K562 (cell line): ENCODE measurements at regions not wholly inside any gene's neighbourhood (a gene's known extent, or its start where the extent isn't known, plus 50 kb on each side); places are given as distances from the start of the nearest gene placed in this dataset.

Experiments used
- ATAC-seq: fragments of 200-7000 bp; cut with Tn5 transposase; 3 replicates; pipeline ENCODE4 v1.9.1; 2020; ENCODE audit warnings: moderate library complexity
- BruUV-seq: library from RNA; stranded (reverse); fragments of 400-500 nt; replicated peaks from 2 replicates; lab custom pipeline; 2021; lab: Mats Ljungman, UMichigan
- CTCF ChIA-PET: fragments of 300-600 bp; formaldehyde crosslinking; extraction: SDS; loops from one replicate; lab custom pipeline; 2021; ENCODE audit warnings: low intra/inter-chr PET ratio; lab: Yijun Ruan, JAX
- POLR2A ChIA-PET: fragments of 300-600, 350-650 bp; sonication (Branson Sonifier 250); formaldehyde crosslinking; extraction: SDS; loops from one replicate; lab custom pipeline; 2021; ENCODE audit warnings: antibody characterized with exemption, inconsistent platforms; lab: Yijun Ruan, JAX
- DNase-seq, 4 experiments: peaks; one replicate each; pipeline versions ENCODE4 v3.0.0 to v3.0.0-alpha.2; 2011 to 2018; ENCODE audit warnings: low spot score in 3 of 4, mixed read lengths in 3 of 4; ENCODE audit errors: extremely low read depth in 1 of 4
- FAIRE-seq: peaks from 2 replicates; lab custom pipeline; 2011; peaks lifted over from hg19 to GRCh38; lab: Jason Lieb, UNC
- H2AFZ ChIP-seq: 2 replicates; pipeline ENCODE4 v1.6.0; 2011; ENCODE audit warnings: low read depth, low read length, control low read depth, inconsistent platforms
- H3K27ac ChIP-seq: fragments of 200-600 bp; 3 replicates; pipeline ENCODE4 v1.8.0; 2011; ENCODE audit warnings: low read depth, mild to moderate bottlenecking, control low read depth, inconsistent platforms, low read length, moderate library complexity, mixed read lengths; ENCODE audit errors: extremely low read depth
- H3K27me3 ChIP-seq, 2 experiments: fragments of 300-600 bp in 1 of 2; 2 replicates in 1 of 2; 3 replicates in 1 of 2; pipeline versions ENCODE4 v1.6.0 to v1.8.0; 2011; ENCODE audit warnings: inconsistent platforms in 2 of 2, low read length in 2 of 2, mild to moderate bottlenecking in 1 of 2, mixed read lengths in 1 of 2, moderate library complexity in 1 of 2; ENCODE audit not compliant: control insufficient read depth in 2 of 2, insufficient read depth in 2 of 2
- H3K36me3 ChIP-seq: fragments of 300-600 bp; 3 replicates; pipeline ENCODE4 v1.8.0; 2011; ENCODE audit warnings: mild to moderate bottlenecking, low read length, inconsistent platforms; ENCODE audit not compliant: control insufficient read depth, insufficient read depth
- H3K4me1 ChIP-seq, 2 experiments: fragments of 200-600 bp in 1 of 2; replicated peaks in 1 of 2; 2 replicates in 1 of 2; 3 replicates in 1 of 2; pipeline versions ENCODE4 v1.5.1 to v1.8.0; 2011; ENCODE audit warnings: inconsistent platforms in 2 of 2, low read length in 2 of 2, mild to moderate bottlenecking in 1 of 2, mixed read lengths in 1 of 2, moderate library complexity in 1 of 2; ENCODE audit not compliant: control insufficient read depth in 2 of 2, insufficient read depth in 2 of 2
- H3K4me2 ChIP-seq: 2 replicates; pipeline ENCODE4 v1.6.1; 2011; ENCODE audit warnings: low read length, control low read depth, inconsistent platforms, mixed read lengths; ENCODE audit not compliant: insufficient read depth
- H3K4me3 ChIP-seq: fragments of 200-600 bp; sonication (generic), shearing (Covaris generic); 2 replicates; pipeline ENCODE4 v1.5.1; 2016; ENCODE audit warnings: control low read depth, inconsistent platforms
- H3K79me2 ChIP-seq: fragments of 200-600 bp; 3 replicates; pipeline ENCODE4 v1.8.0; 2011; ENCODE audit warnings: low read length, inconsistent platforms; ENCODE audit not compliant: control insufficient read depth, insufficient read depth
- H3K9ac ChIP-seq, 2 experiments: 2 replicates each; pipeline versions ENCODE4 v1.6.0 to v1.6.1; 2011; ENCODE audit warnings: low read depth in 2 of 2, low read length in 2 of 2, control low read depth in 1 of 2, inconsistent platforms in 1 of 2, mild to moderate bottlenecking in 1 of 2, mixed read lengths in 1 of 2; ENCODE audit not compliant: insufficient read depth in 1 of 2
- H3K9me1 ChIP-seq: one replicate; pipeline ENCODE4 v1.6.0; 2011; ENCODE audit warnings: inconsistent platforms, mild to moderate bottlenecking, low read length, moderate library complexity; ENCODE audit not compliant: control insufficient read depth, insufficient read depth
- H3K9me3 ChIP-seq: replicated peaks from 2 replicates; pipeline ENCODE4 v1.5.1; 2011; ENCODE audit warnings: low read depth, low read length, inconsistent platforms; ENCODE audit not compliant: control insufficient read depth, insufficient read depth
- H4K20me1 ChIP-seq: replicated peaks from 2 replicates; pipeline ENCODE4 v1.6.1; 2011; ENCODE audit warnings: low read length, inconsistent platforms, mixed read lengths; ENCODE audit not compliant: control insufficient read depth, insufficient read depth
- BRCA1 ChIP-seq, 2 experiments: fragments of 450-650 bp in 1 of 2; sonication (generic) in 1 of 2; formaldehyde crosslinking in 1 of 2; IDR thresholded peaks; 2 replicates each; pipeline versions ENCODE4 v1.5.0 to v1.6.1; 2017 to 2020; ENCODE audit warnings: mild to moderate bottlenecking in 1 of 2, missing genetic modification reagents in 1 of 2
- PREB ChIP-seq: sonication (generic); formaldehyde crosslinking; IDR thresholded peaks from 2 replicates; pipeline ENCODE4 v1.8.1; 2023; ENCODE audit warnings: mild to moderate bottlenecking, missing genetic modification reagents
- SPI1 ChIP-seq: IDR thresholded peaks from 2 replicates; pipeline ENCODE4 v1.6.1; 2011; ENCODE audit warnings: low read depth, low read length, control low read depth, borderline replicate concordance
- SRSF3 ChIP-seq: fragments of 200-400 bp; formaldehyde crosslinking; IDR thresholded peaks from 2 replicates; pipeline ENCODE4 v1.6.1; 2016; ENCODE audit warnings: mild to moderate bottlenecking, low read length, moderate library complexity; ENCODE audit not compliant: insufficient read depth
- THAP12 ChIP-seq: fragments of 250-450 bp; sonication (Bioruptor Pico); IDR thresholded peaks from 2 replicates; pipeline ENCODE4 v1.9.0; 2021; ENCODE audit warnings: mild to moderate bottlenecking, inconsistent platforms
- ZNF655 ChIP-seq: fragments of 250-450 bp; sonication (Bioruptor Pico); IDR thresholded peaks from 2 replicates; pipeline ENCODE4 v1.5.0; 2021
- WGBS: fragments of 100-300 bp; shearing (Covaris generic); methylation state at CpG from one replicate; pipeline ENCODE4 v1.1.6; 2016; ENCODE audit warnings: low coverage, mixed read lengths; ENCODE audit not compliant: insufficient coverage; ENCODE audit errors: missing lambda C conversion rate; 5-methylcytosine and 5-hydroxymethylcytosine counted together
- in situ Hi-C: fragments of 300-500 bp; cut with MboI; formaldehyde crosslinking; loops from 4 replicates; pipeline ENCODE4 v1.15.0; 2018; ENCODE audit warnings: inconsistent platforms, mixed read lengths
- intact Hi-C: fragments of 100-400 bp; cut with micrococcal nuclease; formaldehyde crosslinking; loops from 2 replicates; pipeline ENCODE4 v1.14.2; 2022

GRCh38 chr10:90588222-90588621, 269.6 kb downstream of the HTR7 start (continued):
- TF ChIP-seq THAP12 (CRISPR knock-in tag) (no peak), PREB (CRISPR knock-in tag) (no peak), BRCA1 (IDR thresholded peaks at IDR 0.05) (no peak), BRCA1 (CRISPR knock-in tag; IDR thresholded peaks at IDR 0.05) (no peak)

GRCh38 chr10:90589825-90590224, 268.0 kb downstream of the HTR7 start:
- in situ Hi-C loops: no loop called here
- H3K79me2 ChIP-seq: no peaks in the 10 kb centered on the region
- H2AFZ ChIP-seq: no peak overlapping the region
- H3K9me3 ChIP-seq: no peaks in the 10 kb centered on the region
- H3K27ac ChIP-seq: no peak overlapping the region
- WGBS: 6% methylated on average over 3 of the region's 3 CpGs
- H3K4me2 ChIP-seq: no peak overlapping the region
- FAIRE-seq (no peak), ATAC-seq (no peak), DNase-seq (no peak)
- intact Hi-C loops: no loop called here
- H3K27me3 ChIP-seq: no peaks in the 10 kb centered on the region
- H3K9me1 ChIP-seq: no peaks in the 10 kb centered on the region
- no peak overlapping the region for H3K9ac ChIP-seq
- H3K4me3 ChIP-seq: no peak overlapping the region
- H3K4me1 ChIP-seq: no peaks in the 10 kb centered on the region
- no peaks in the 10 kb centered on the region for H3K36me3 ChIP-seq
- no peaks in the 10 kb centered on the region for H4K20me1 ChIP-seq
- ChIA-PET POLR2A (no interaction called here), CTCF (no interaction called here)
- BruUV-seq: no TSS peak
- TF ChIP-seq SRSF3 (no peak), SPI1 (no peak), ZNF655 (CRISPR knock-in tag) (no peak)
